H9 (cell line): ENCODE measurements at regions not wholly inside any gene's neighbourhood (a gene's known extent, or its start where the extent isn't known, plus 50 kb on each side); places are given as distances from the start of the nearest gene placed in this dataset.

Source experiments
- DNase-seq: peaks from one replicate; pipeline ENCODE4 v3.0.0-alpha.2; 2017
- H2AFZ ChIP-seq: one replicate; pipeline ENCODE4 v1.6.1; 2013; ENCODE audit warnings: mild to moderate bottlenecking, low read length, control low read depth, moderate library complexity
- H2AK5ac ChIP-seq: 2 replicates; pipeline ENCODE4 v1.6.1; 2013; ENCODE audit warnings: low read length, control low read depth, mixed read lengths; ENCODE audit not compliant: insufficient read length
- H2BK120ac ChIP-seq: one replicate; pipeline ENCODE4 v1.6.1; 2013; ENCODE audit warnings: low read depth, mild to moderate bottlenecking, low read length, control low read depth, inconsistent platforms; ENCODE audit not compliant: poor library complexity, severe bottlenecking
- H2BK12ac ChIP-seq: 2 replicates; pipeline ENCODE4 v1.6.1; 2013; ENCODE audit warnings: low read length, control low read depth, mixed read lengths, low read depth; ENCODE audit not compliant: insufficient read length
- H2BK15ac ChIP-seq: 2 replicates; pipeline ENCODE4 v1.6.1; 2013; ENCODE audit warnings: low read depth, low read length, control low read depth
- H2BK20ac ChIP-seq: one replicate; pipeline ENCODE4 v1.6.1; 2013; ENCODE audit warnings: low read depth, mild to moderate bottlenecking, low read length, control low read depth, inconsistent platforms; ENCODE audit not compliant: poor library complexity, severe bottlenecking
- H2BK5ac ChIP-seq: 2 replicates; pipeline ENCODE4 v1.6.1; 2013; ENCODE audit warnings: low read length, control low read depth, mixed read lengths; ENCODE audit not compliant: insufficient read length
- H3K14ac ChIP-seq: 2 replicates; pipeline ENCODE4 v1.6.1; 2013; ENCODE audit warnings: low read length, control low read depth; ENCODE audit not compliant: insufficient read depth
- H3K18ac ChIP-seq: 2 replicates; pipeline ENCODE4 v1.6.1; 2013; ENCODE audit warnings: low read depth, mild to moderate bottlenecking, mixed read lengths, low read length, control low read depth; ENCODE audit not compliant: insufficient read length
- H3K23ac ChIP-seq: 2 replicates; pipeline ENCODE4 v1.6.1; 2013; ENCODE audit warnings: low read length, control low read depth, mixed read lengths, low read depth; ENCODE audit not compliant: insufficient read length
- H3K23me2 ChIP-seq: 2 replicates; pipeline ENCODE4 v1.6.1; 2013; ENCODE audit warnings: low read depth, mild to moderate bottlenecking, mixed read lengths, low read length, control low read depth; ENCODE audit not compliant: insufficient read length, poor library complexity, severe bottlenecking
- H3K27ac ChIP-seq: 2 replicates; pipeline ENCODE4 v1.5.1; 2013; ENCODE audit warnings: low read length, control low read depth, mixed read lengths, low read depth; ENCODE audit not compliant: insufficient read length
- H3K27me3 ChIP-seq: 2 replicates; pipeline ENCODE4 v1.6.1; 2013; ENCODE audit warnings: low read length, control low read depth, inconsistent platforms; ENCODE audit not compliant: insufficient read depth
- H3K4ac ChIP-seq: 2 replicates; pipeline ENCODE4 v1.6.1; 2013; ENCODE audit warnings: low read depth, mild to moderate bottlenecking, control low read depth, inconsistent platforms, low read length, moderate library complexity
- H3K4me1 ChIP-seq: 2 replicates; pipeline ENCODE4 v1.6.1; 2013; ENCODE audit warnings: low read length, control low read depth, inconsistent platforms; ENCODE audit not compliant: insufficient read depth
- H3K4me2 ChIP-seq: 2 replicates; pipeline ENCODE4 v1.6.1; 2013; ENCODE audit warnings: low read length, control low read depth, mixed read lengths; ENCODE audit not compliant: insufficient read length, insufficient read depth
- H3K56ac ChIP-seq: 2 replicates; pipeline ENCODE4 v1.6.1; 2013; ENCODE audit warnings: low read depth, mild to moderate bottlenecking, mixed read lengths, low read length, control low read depth; ENCODE audit not compliant: insufficient read length
- H3K79me1 ChIP-seq: 2 replicates; pipeline ENCODE4 v1.6.1; 2013; ENCODE audit warnings: low read depth, mild to moderate bottlenecking, moderate library complexity, low read length, control low read depth, inconsistent platforms; ENCODE audit not compliant: insufficient read depth, poor library complexity, severe bottlenecking
- H3K79me2 ChIP-seq: 2 replicates; pipeline ENCODE4 v1.6.1; 2013; ENCODE audit warnings: low read length, control low read depth, inconsistent platforms; ENCODE audit not compliant: insufficient read depth
- H3K9ac ChIP-seq: 2 replicates; pipeline ENCODE4 v1.6.1; 2013; ENCODE audit warnings: low read length, control low read depth, mixed read lengths; ENCODE audit not compliant: insufficient read length; ENCODE audit errors: extremely low read depth
- H3K9me3 ChIP-seq: one replicate; pipeline ENCODE4 v1.6.1; 2013; ENCODE audit warnings: low read depth, low read length, inconsistent platforms; ENCODE audit not compliant: control insufficient read depth
- H3T11ph ChIP-seq: one replicate; pipeline ENCODE4 v1.6.1; 2013; ENCODE audit warnings: mild to moderate bottlenecking, low read length, control low read depth, inconsistent platforms
- H4K20me1 ChIP-seq: one replicate; pipeline ENCODE4 v1.6.1; 2013; ENCODE audit not compliant: control insufficient read depth, insufficient read length, insufficient read depth
- H4K5ac ChIP-seq: 2 replicates; pipeline ENCODE4 v1.6.1; 2013; ENCODE audit warnings: low read depth, mild to moderate bottlenecking, mixed read lengths, low read length, control low read depth; ENCODE audit not compliant: insufficient read length
- H4K8ac ChIP-seq: replicated peaks from 2 replicates; pipeline ENCODE4 v1.6.1; 2013; ENCODE audit warnings: low read length, control low read depth, mixed read lengths, low read depth; ENCODE audit not compliant: insufficient read length
- H4K91ac ChIP-seq: 2 replicates; pipeline ENCODE4 v1.6.1; 2013; ENCODE audit warnings: low read depth, mild to moderate bottlenecking, moderate library complexity, mixed read lengths, low read length, control low read depth; ENCODE audit not compliant: insufficient read length
- H3K27ac Mint-ChIP-seq, 3 experiments: 2 replicates in 2 of 3; 3 replicates in 1 of 3; pipeline ENCODE4 v1.8.0; 2020 to 2021; ENCODE audit warnings: mixed read lengths in 3 of 3, mild to moderate bottlenecking in 1 of 3, moderate library complexity in 1 of 3
- H3K27me3 Mint-ChIP-seq: 2 replicates; pipeline ENCODE4 v1.8.0; 2021; ENCODE audit warnings: low read depth, mild to moderate bottlenecking, moderate library complexity, mixed read lengths
- H3K36me3 Mint-ChIP-seq, 3 experiments: 2 replicates in 2 of 3; 3 replicates in 1 of 3; pipeline ENCODE4 v1.8.0; 2020 to 2021; ENCODE audit warnings: low read depth in 3 of 3, mixed read lengths in 3 of 3; ENCODE audit not compliant: insufficient read depth in 1 of 3
- H3K4me1 Mint-ChIP-seq, 2 experiments: 2 replicates each; pipeline ENCODE4 v1.8.0; 2020; ENCODE audit warnings: mixed read lengths in 2 of 2
- H3K4me3 Mint-ChIP-seq, 2 experiments: 2 replicates in 1 of 2; 3 replicates in 1 of 2; pipeline ENCODE4 v1.8.0; 2020 to 2021; ENCODE audit warnings: mild to moderate bottlenecking in 2 of 2, mixed read lengths in 2 of 2, moderate library complexity in 1 of 2
- H3K9me3 Mint-ChIP-seq, 2 experiments: 2 replicates in 1 of 2; 3 replicates in 1 of 2; pipeline ENCODE4 v1.8.0; 2020; ENCODE audit warnings: mild to moderate bottlenecking in 2 of 2, mixed read lengths in 2 of 2, moderate library complexity in 1 of 2
- WGBS: extraction: QIAGEN DNeasy Blood & Tissue Kit; methylation state at CpG from one replicate; pipeline ENCODE4 v1.1.7; 2013; ENCODE audit warnings: missing lambda C conversion rate, low lambda C conversion rate, mixed read lengths; ENCODE audit not compliant: insufficient read length; ENCODE audit errors: extremely low coverage; 5-methylcytosine and 5-hydroxymethylcytosine counted together
- TF ChIP-seq, protein P1 (sequence below): fragments of 200-600 bp; sonication (generic); conservative IDR thresholded peaks from 3 replicates; pipeline ENCODE4 v1.8.0; 2021; ENCODE audit warnings: antibody characterized with exemption, mild to moderate bottlenecking

DNA sequence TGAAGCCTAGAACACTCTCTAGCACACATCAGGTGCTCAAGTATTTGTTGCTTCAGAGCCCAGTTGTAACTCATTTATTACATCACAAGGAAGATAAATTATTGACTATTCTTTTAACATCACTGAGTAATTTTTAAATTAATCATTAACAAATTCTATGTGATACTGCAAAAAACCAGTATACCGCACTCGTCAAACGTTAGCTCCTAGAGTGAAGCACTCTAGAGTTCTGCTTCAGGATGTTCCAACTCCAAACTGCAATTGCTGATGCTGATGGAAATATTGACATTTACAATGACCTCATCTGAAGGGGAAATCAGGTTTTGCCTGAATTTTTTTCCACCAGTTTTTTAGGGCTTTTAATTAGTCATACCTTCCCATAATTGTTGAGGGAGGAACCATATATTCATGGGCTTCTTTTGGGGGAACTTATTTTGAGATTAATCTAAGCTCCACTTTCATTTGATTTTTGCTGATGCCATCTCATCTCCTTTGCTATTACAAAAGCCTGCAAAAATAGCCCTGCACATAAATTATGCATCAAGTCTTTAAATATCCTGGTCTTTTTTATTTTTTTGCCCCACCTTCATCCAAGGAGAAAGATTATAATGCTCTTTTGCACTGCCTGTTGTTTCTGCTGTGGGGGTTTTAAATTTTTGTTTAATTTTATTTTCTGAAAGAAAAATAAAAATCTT, 123.0 kb upstream of the STAC start:
- Histone ChIP-seq H2AFZ (no peak overlapping the region), H3K9ac (no peak overlapping the region), H2BK5ac (no peak overlapping the region), H3K27ac (no peak overlapping the region), H2BK120ac (no peak overlapping the region), H3K79me1 (no peaks in the 10 kb centered on the region), H2BK12ac (no peak overlapping the region), H3K14ac (no peak overlapping the region), H3K4me2 (no peak overlapping the region), H3K4ac (no peak overlapping the region), H2AK5ac (no peak overlapping the region), H3K18ac (no peak overlapping the region), H2BK15ac (no peak overlapping the region), H4K91ac (no peak overlapping the region), H3K23ac (no peak overlapping the region), H3K56ac (no peak overlapping the region), H2BK20ac (no peak overlapping the region), H3K23me2 (no peaks in the 10 kb centered on the region), H3K27me3 (no peaks in the 10 kb centered on the region), H3K9me3 (no peaks in the 10 kb centered on the region), H3K4me1 (no peaks in the 10 kb centered on the region), H3K79me2 (no peaks in the 10 kb centered on the region), H4K8ac (no peak overlapping the region), H4K5ac (no peak overlapping the region), H4K20me1 (no peaks in the 10 kb centered on the region), H3T11ph (no peak overlapping the region)
- H3K36me3 Mint-ChIP-seq: peaks cover 0 to 7% (median 0%) of the 10 kb centered on the region in 3 experiments; a peak in 3 of 7 replicates
- DNase-seq: no peak
- no peak overlapping the region for H3K4me3 Mint-ChIP-seq
- no peaks in the 10 kb centered on the region for H3K4me1 Mint-ChIP-seq
- H3K27ac Mint-ChIP-seq: no peak overlapping the region
- H3K27me3 Mint-ChIP-seq: 0 out of 2 replicates have a peak, but pooled peaks cover 1% of the 10 kb centered on the region
- no CpG with 5 or more reads among the region's 3 CpGs for WGBS
- TF ChIP-seq, protein P1, sequence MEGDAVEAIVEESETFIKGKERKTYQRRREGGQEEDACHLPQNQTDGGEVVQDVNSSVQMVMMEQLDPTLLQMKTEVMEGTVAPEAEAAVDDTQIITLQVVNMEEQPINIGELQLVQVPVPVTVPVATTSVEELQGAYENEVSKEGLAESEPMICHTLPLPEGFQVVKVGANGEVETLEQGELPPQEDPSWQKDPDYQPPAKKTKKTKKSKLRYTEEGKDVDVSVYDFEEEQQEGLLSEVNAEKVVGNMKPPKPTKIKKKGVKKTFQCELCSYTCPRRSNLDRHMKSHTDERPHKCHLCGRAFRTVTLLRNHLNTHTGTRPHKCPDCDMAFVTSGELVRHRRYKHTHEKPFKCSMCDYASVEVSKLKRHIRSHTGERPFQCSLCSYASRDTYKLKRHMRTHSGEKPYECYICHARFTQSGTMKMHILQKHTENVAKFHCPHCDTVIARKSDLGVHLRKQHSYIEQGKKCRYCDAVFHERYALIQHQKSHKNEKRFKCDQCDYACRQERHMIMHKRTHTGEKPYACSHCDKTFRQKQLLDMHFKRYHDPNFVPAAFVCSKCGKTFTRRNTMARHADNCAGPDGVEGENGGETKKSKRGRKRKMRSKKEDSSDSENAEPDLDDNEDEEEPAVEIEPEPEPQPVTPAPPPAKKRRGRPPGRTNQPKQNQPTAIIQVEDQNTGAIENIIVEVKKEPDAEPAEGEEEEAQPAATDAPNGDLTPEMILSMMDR: no peak
- peaks cover 4 to 7% of the 10 kb centered on the region in 2 experiments; a peak in 4 of 5 replicates for H3K9me3 Mint-ChIP-seq
